Vagina (tissue), 2 donors: ENCODE measurements at regions not wholly inside any gene's neighbourhood (a gene's known extent, or its start where the extent isn't known, plus 50 kb on each side); places are given as distances from the start of the nearest gene placed in this dataset.

Experiments
- CTCF ChIP-seq, 3 experiments: fragments of 450-650 bp in 2 of 3; fragments of 200-600 bp in 1 of 3; sonication (generic) in 1 of 3; IDR thresholded peaks; one replicate each; pipeline ENCODE4 v1.5.1; 2017 to 2019; ENCODE audit warnings: antibody characterized with exemption in 3 of 3, mild to moderate bottlenecking in 2 of 3, moderate library complexity in 2 of 3
- POLR2AphosphoS5 ChIP-seq, 2 donors: sonication (generic); formaldehyde crosslinking; IDR thresholded peaks; one replicate each; pipeline ENCODE4 v1.9.0; 2017; ENCODE audit warnings: antibody characterized with exemption in 2 of 2, mild to moderate bottlenecking in 2 of 2, low read depth in 1 of 2; ENCODE audit not compliant: insufficient read depth in 1 of 2

GRCh38 chr2:187232749-187233148, 215.3 kb downstream of the CALCRL start:
- TF ChIP-seq CTCF (IDR thresholded peaks at IDR 0.05) (no peak), POLR2AphosphoS5 (IDR thresholded peaks at IDR 0.05; ENCODE audit: insufficient read depth in 1 of 2, low read depth in 1 of 2) (no peak)
